T-cell (primary cell): ENCODE measurements at regions not wholly inside any gene's neighbourhood (a gene's known extent, or its start where the extent isn't known, plus 50 kb on each side); places are given as distances from the start of the nearest gene placed in this dataset.
"Not testable (repeated sequence)": the region's sequence is repeated elsewhere in the genome, so short reads cannot be mapped to it uniquely, and the experiment has no call there.

Experiments
- ATAC-seq, 4 experiments: fragments of 200-7000 bp in 3 of 4; fragments of 150-1000 bp in 1 of 4; cut with Tn5 transposase; replicated peaks in 1 of 4; 1 replicate in 3 of 4; 2 replicates in 1 of 4; pipeline ENCODE4 v1.10.0; 2021; ENCODE audit warnings: moderate library complexity in 3 of 4, mild to moderate bottlenecking in 2 of 4, moderate number of reproducible peaks in 1 of 4
- CTCF ChIA-PET, 2 donors: fragments of 300-600 bp; sonication (Branson Sonifier 250); formaldehyde crosslinking; loops; one replicate each; lab custom pipeline; 2022; ENCODE audit warnings: antibody characterized with exemption in 2 of 2; lab: Charles Lee
- POLR2A ChIA-PET, 2 donors: fragments of 300-600 bp; sonication (Branson Sonifier 250); formaldehyde crosslinking; loops; one replicate each; lab custom pipeline; 2022; ENCODE audit warnings: antibody characterized with exemption in 2 of 2; lab: Charles Lee
- DNase-seq, 35 experiments: peaks; one replicate each; pipeline versions ENCODE4 v3.0.0 to v3.0.0-alpha.2; 2013 to 2023
- H3K27ac ChIP-seq: one replicate; pipeline ENCODE4 v1.5.1; 2013; ENCODE audit warnings: low read length
- H3K27me3 ChIP-seq, 2 experiments: replicated peaks in 1 of 2; 1 replicate in 1 of 2; 2 replicates in 1 of 2; pipeline versions ENCODE4 v1.6.1 to v1.7.0; 2013; ENCODE audit warnings: low read length in 1 of 2, mixed read lengths in 1 of 2; ENCODE audit not compliant: control insufficient read depth in 2 of 2, insufficient read depth in 2 of 2; ENCODE audit errors: extremely low read depth in 1 of 2
- H3K36me3 ChIP-seq, 2 donors: 1 replicate in 1 of 2; 2 replicates in 1 of 2; pipeline versions ENCODE4 v1.6.1 to v1.7.0; 2013; ENCODE audit warnings: low read length in 1 of 2; ENCODE audit not compliant: control insufficient read depth in 2 of 2, insufficient read depth in 1 of 2; ENCODE audit errors: extremely low read depth in 1 of 2
- H3K4me1 ChIP-seq, 2 experiments: 1 replicate in 1 of 2; 2 replicates in 1 of 2; pipeline versions ENCODE4 v1.6.1 to v1.7.0; 2013; ENCODE audit warnings: low read length in 2 of 2, mixed read lengths in 1 of 2; ENCODE audit not compliant: insufficient read depth in 2 of 2, control insufficient read depth in 1 of 2; ENCODE audit errors: extremely low read depth in 1 of 2
- H3K4me3 ChIP-seq, 2 donors: 1 replicate in 1 of 2; 2 replicates in 1 of 2; pipeline versions ENCODE4 v1.5.1 to v1.7.0; 2013; ENCODE audit warnings: mild to moderate bottlenecking in 2 of 2, low read length in 1 of 2, moderate library complexity in 1 of 2; ENCODE audit not compliant: control insufficient read depth in 1 of 2; ENCODE audit errors: extremely low read depth in 1 of 2
- H3K9me3 ChIP-seq: 2 replicates; pipeline ENCODE4 v1.7.0; 2013
- H3K27ac Mint-ChIP-seq, 2 donors: one replicate each; pipeline ENCODE4 v1.8.0; 2020 to 2021; ENCODE audit warnings: mild to moderate bottlenecking in 2 of 2, mixed read lengths in 2 of 2
- H3K27me3 Mint-ChIP-seq, 2 donors: one replicate each; pipeline ENCODE4 v1.8.0; 2021 to 2022; ENCODE audit warnings: mixed read lengths in 2 of 2
- H3K36me3 Mint-ChIP-seq: one replicate; pipeline ENCODE4 v1.8.0; 2021; ENCODE audit warnings: mixed read lengths
- H3K4me1 Mint-ChIP-seq, 3 donors: one replicate each; pipeline ENCODE4 v1.8.0; 2020 to 2022; ENCODE audit warnings: mixed read lengths in 3 of 3, mild to moderate bottlenecking in 1 of 3
- H3K4me3 Mint-ChIP-seq, 3 donors: one replicate each; pipeline ENCODE4 v1.8.0; 2020 to 2022; ENCODE audit warnings: mild to moderate bottlenecking in 3 of 3, mixed read lengths in 3 of 3, moderate library complexity in 3 of 3
- H3K9me3 Mint-ChIP-seq, 3 donors: one replicate each; pipeline ENCODE4 v1.8.0; 2020 to 2022; ENCODE audit warnings: mixed read lengths in 3 of 3
- WGBS: methylation state at CpG from one replicate; pipeline ENCODE4 v1.1.5; 2013; ENCODE audit warnings: missing lambda C conversion rate; ENCODE audit not compliant: insufficient coverage; 5-methylcytosine and 5-hydroxymethylcytosine counted together

DNA sequence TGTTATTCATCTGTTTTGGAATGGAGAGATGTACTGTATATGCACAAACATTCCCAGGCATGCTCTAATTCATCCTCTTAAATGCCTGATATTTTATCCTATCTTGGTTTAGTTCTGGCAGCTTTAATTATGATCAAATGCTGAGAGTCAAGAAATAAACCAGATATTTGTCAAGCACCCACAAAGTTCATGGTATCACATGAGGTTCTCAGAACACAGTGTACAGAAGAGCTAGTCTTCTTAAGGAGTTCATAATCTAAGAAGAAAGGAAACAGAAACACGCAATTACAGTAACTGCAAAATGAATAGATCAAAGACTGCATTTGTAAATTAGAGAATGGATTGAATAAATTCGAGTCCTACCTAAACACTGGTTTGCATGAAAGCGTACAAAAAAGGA, 58.3 kb upstream of the KCNH1 start:
- H3K9me3 Mint-ChIP-seq, result peaks cover 0 to 7% (median 4%) of the 10 kb centered on the region in 3 donors
- peaks cover 9 to 12% (median 9%) of the 10 kb centered on the region in 3 donors for H3K4me1 Mint-ChIP-seq
- Histone ChIP-seq H3K9me3 (no peaks in the 10 kb centered on the region), H3K4me1 (no peaks in the 10 kb centered on the region), H3K27me3 (peaks cover 0 to 2% of the 10 kb centered on the region in 2 experiments), H3K36me3 (no peaks in the 10 kb centered on the region), H3K4me3 (no peak overlapping the region), H3K27ac (no peak overlapping the region)
- POLR2A ChIA-PET, result interaction anchor here in 1 of 2 donors (0.6 kb wide), 1 partner anchor 209 kb away, joined by 5 read pairs; no protein-coding TSS in a partner anchor
- H3K36me3 Mint-ChIP-seq, result no peaks in the 10 kb centered on the region
- H3K27ac Mint-ChIP-seq, result no peak overlapping the region
- ATAC-seq (no peak), DNase-seq (no peak)
- CTCF ChIA-PET, result interaction anchor here in 1 of 2 donors (0.9 kb wide), 1 partner anchor 57 kb away, joined by 3 read pairs; no protein-coding TSS in a partner anchor
- no CpG with 5 or more reads among the region's 3 CpGs for WGBS
- H3K4me3 Mint-ChIP-seq, result no peak overlapping the region
- H3K27me3 Mint-ChIP-seq, result peaks cover 0 to 3% of the 10 kb centered on the region in 2 donors

DNA sequence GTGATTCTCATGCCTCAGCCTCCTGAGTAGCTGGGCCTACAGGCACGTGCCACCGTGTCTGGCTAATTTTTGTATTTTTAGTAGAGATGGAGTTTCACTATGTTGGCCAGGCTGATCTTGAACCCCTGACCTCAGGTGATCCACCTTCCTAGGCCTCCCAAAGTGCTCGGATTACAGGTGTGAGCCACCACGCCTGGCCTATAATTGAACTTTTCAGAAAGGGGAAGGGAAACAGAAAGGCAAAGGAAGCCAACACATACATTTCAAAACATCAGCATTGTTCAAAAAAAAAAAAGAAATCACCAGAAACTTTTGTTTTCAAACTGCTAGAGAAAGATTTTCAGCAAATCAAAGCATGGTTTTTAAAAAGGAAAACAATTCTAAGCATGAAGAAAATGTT, 54.8 kb upstream of the KCNH1 start:
- POLR2A ChIA-PET, H3K36me3 Mint-ChIP-seq, H3K9me3 ChIP-seq, H3K36me3 ChIP-seq, H3K27ac ChIP-seq, H3K9me3 Mint-ChIP-seq, H3K4me3 ChIP-seq, DNase-seq, H3K27ac Mint-ChIP-seq, H3K4me1 ChIP-seq, ATAC-seq, H3K27me3 Mint-ChIP-seq, H3K4me3 Mint-ChIP-seq, H3K27me3 ChIP-seq: not testable (repeated sequence)
- CTCF ChIA-PET, result interaction anchor here in 1 of 2 donors (0.6 kb wide), 1 partner anchor 1048 kb away, joined by 8 read pairs; no protein-coding TSS in a partner anchor
- WGBS, result no CpG with 5 or more reads among the region's 4 CpGs
- H3K4me1 Mint-ChIP-seq, result peaks cover 9 to 12% (median 9%) of the 10 kb centered on the region in 3 donors

DNA sequence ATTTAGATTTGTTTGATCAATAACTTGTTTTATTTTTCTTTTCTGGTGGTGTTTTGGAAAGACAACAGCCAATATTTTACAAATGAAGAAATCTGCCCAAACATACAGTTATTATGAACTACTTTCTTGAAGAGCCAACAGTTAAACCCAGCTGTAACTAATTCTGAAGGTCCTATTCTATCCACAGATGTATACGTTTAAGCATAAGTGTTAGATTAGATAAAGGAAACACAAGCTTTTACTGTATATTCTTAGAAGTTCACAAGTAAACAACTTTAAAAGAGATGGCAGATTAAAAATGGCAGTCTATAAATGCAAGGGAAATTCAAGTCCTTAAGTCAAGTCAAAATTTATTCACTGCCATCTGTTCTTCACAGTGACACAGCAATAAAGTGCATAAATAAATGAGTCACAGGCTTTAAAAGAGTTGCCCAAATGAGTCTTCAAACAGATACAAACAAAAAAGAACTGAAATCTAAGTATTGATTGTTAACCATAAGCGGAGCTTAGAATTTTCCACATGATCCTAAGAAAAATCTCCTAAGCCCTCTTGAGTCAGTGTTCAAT, 49.9 kb upstream of the KCNH1 start:
- Mint-ChIP-seq H3K4me1 (no peaks in the 10 kb centered on the region), H3K4me3 (no peak overlapping the region), H3K27ac (no peak overlapping the region), H3K9me3 (no peaks in the 10 kb centered on the region), H3K27me3 (peaks cover 6% of the 10 kb centered on the region in 2 donors), H3K36me3 (no peaks in the 10 kb centered on the region)
- Histone ChIP-seq H3K27ac (no peak overlapping the region), H3K9me3 (no peaks in the 10 kb centered on the region), H3K36me3 (no peaks in the 10 kb centered on the region), H3K27me3 (no peaks in the 10 kb centered on the region), H3K4me3 (no peak overlapping the region), H3K4me1 (no peaks in the 10 kb centered on the region)
- ChIA-PET POLR2A (no interaction called here), CTCF (no interaction called here)
- DNase-seq (no peak), ATAC-seq (no peak)
- WGBS, result no CpG with 5 or more reads among the region's 2 CpGs
